Peyer's patch (tissue), 4 donors: ENCODE measurements at regions not wholly inside any gene's neighbourhood (a gene's known extent, or its start where the extent isn't known, plus 50 kb on each side); places are given as distances from the start of the nearest gene placed in this dataset.

Experiments used
- DNase-seq, 3 donors: peaks; one replicate each; pipeline ENCODE4 v3.0.0-alpha.2; 2017 to 2019
- H3K27ac ChIP-seq, 4 donors: fragments of 200-600 bp; sonication (generic); one replicate each; pipeline ENCODE4 v1.5.1; 2016 to 2019
- H3K27me3 ChIP-seq, 2 donors: fragments of 200-600 bp; sonication (generic); one replicate each; pipeline ENCODE4 v1.5.1; 2019
- H3K36me3 ChIP-seq, 3 donors: fragments of 200-600 bp; sonication (generic); one replicate each; pipeline ENCODE4 v1.5.1; 2016 to 2019
- H3K4me1 ChIP-seq, 4 donors: fragments of 200-600 bp; sonication (generic); one replicate each; pipeline ENCODE4 v1.5.1; 2016 to 2019
- H3K4me3 ChIP-seq, 4 donors: fragments of 200-600 bp; sonication (generic); 1 replicate in 3 of 4; 2 replicates in 1 of 4; pipeline ENCODE4 v1.5.1; 2016 to 2019; ENCODE audit warnings: mild to moderate bottlenecking in 1 of 4
- H3K9me3 ChIP-seq, 4 donors: fragments of 200-600 bp; sonication (generic); one replicate each; pipeline ENCODE4 v1.5.1; 2016 to 2019; ENCODE audit warnings: mild to moderate bottlenecking in 1 of 4
- POLR2A ChIP-seq, 2 donors: fragments of 450-650 bp; IDR thresholded peaks; one replicate each; pipeline ENCODE4 v1.5.1; 2017; ENCODE audit warnings: antibody characterized with exemption in 2 of 2, mild to moderate bottlenecking in 2 of 2, moderate library complexity in 2 of 2
- TF ChIP-seq, protein P1 (sequence below), 6 experiments: fragments of 450-650 bp in 4 of 6; fragments of 200-600 bp in 2 of 6; sonication (generic) in 1 of 6; IDR thresholded peaks; one replicate each; pipeline ENCODE4 v1.5.1; 2017 to 2019; ENCODE audit warnings: antibody characterized with exemption in 6 of 6, mild to moderate bottlenecking in 3 of 6, moderate library complexity in 1 of 6

DNA sequence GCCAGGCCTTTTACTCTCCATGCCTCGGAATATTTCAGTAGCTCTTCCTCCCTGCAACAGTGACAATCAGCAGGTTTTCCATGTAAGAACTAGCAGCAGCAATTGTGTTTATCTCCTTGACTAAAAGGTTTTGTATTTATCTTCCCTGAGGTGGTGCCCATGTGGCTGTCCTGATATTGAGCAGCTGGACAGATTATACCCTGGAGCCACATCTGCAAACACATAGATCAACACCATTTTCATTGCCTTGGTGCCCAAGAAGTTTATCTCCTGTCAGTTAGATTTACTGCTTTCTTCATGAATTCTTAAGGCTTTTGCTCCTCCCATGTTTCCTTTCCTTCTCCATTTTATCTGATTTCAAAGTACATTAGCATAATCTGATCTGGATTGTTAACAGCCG is 378.4 kb downstream of the SPATA31D1 start:
- Histone ChIP-seq H3K27ac (no peak overlapping the region), H3K36me3 (no peaks in the 10 kb centered on the region), H3K9me3 (no peaks in the 10 kb centered on the region), H3K4me3 (no peak overlapping the region), H3K4me1 (no peaks in the 10 kb centered on the region), H3K27me3 (no peaks in the 10 kb centered on the region)
- no peak for DNase-seq
- TF ChIP-seq, protein P1, sequence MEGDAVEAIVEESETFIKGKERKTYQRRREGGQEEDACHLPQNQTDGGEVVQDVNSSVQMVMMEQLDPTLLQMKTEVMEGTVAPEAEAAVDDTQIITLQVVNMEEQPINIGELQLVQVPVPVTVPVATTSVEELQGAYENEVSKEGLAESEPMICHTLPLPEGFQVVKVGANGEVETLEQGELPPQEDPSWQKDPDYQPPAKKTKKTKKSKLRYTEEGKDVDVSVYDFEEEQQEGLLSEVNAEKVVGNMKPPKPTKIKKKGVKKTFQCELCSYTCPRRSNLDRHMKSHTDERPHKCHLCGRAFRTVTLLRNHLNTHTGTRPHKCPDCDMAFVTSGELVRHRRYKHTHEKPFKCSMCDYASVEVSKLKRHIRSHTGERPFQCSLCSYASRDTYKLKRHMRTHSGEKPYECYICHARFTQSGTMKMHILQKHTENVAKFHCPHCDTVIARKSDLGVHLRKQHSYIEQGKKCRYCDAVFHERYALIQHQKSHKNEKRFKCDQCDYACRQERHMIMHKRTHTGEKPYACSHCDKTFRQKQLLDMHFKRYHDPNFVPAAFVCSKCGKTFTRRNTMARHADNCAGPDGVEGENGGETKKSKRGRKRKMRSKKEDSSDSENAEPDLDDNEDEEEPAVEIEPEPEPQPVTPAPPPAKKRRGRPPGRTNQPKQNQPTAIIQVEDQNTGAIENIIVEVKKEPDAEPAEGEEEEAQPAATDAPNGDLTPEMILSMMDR (IDR thresholded peaks at IDR 0.05): no peak
- no peak for TF ChIP-seq POLR2A (IDR thresholded peaks at IDR 0.05)

DNA sequence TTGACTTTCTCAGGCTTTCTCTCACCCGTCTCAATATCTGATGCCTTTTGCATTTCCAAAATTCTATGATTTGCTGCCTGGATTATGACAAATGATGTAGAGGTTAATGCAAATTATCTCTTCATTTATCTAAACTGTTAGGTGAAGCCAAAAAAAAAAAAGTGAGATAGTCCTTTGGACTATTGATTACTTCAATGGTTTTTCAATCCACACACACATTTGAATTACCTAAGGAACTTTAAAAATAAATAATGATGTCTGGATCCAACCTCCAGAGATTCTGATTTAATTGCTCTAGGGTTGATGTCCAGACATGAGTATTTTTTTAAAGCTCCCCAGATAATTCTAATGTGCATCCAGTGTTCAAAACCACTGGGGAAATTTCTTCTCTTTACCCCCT is 379.4 kb downstream of the SPATA31D1 start:
- Histone ChIP-seq H3K9me3 (no peaks in the 10 kb centered on the region), H3K27me3 (no peaks in the 10 kb centered on the region), H3K4me1 (no peaks in the 10 kb centered on the region), H3K36me3 (no peaks in the 10 kb centered on the region), H3K27ac (no peak overlapping the region), H3K4me3 (no peak overlapping the region)
- TF ChIP-seq POLR2A (IDR thresholded peaks at IDR 0.05): no peak
- TF ChIP-seq, protein P1 (IDR thresholded peaks at IDR 0.05): no peak
- no peak for DNase-seq

GRCh38 chr9:82369251-82369945 is 380.8 kb downstream of the SPATA31D1 start:
- Histone ChIP-seq H3K36me3 (no peaks in the 10 kb centered on the region), H3K4me1 (no peaks in the 10 kb centered on the region), H3K27me3 (no peaks in the 10 kb centered on the region), H3K9me3 (no peaks in the 10 kb centered on the region), H3K4me3 (no peak overlapping the region), H3K27ac (no peak overlapping the region)
- TF ChIP-seq POLR2A (IDR thresholded peaks at IDR 0.05): no peak
- TF ChIP-seq, protein P1 (IDR thresholded peaks at IDR 0.05): no peak
- no peak for DNase-seq

DNA sequence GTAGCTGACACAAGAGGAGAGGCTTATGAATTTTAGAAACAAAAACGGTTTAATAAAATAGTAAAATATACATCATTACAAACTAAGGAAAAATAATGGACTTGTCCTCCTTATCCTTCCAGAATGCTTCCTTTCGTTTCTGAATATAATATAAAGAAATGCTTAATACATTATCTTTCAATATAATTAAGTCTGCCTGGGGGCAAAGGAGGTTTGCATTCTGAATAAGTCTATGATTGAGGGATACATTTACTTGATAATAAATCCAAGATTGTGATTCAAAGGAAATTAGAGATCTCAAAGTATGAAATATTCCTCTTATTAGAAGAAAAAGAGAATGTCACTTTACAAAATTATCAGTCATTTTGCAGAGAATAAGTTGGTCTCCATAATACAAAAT is 386.5 kb downstream of the SPATA31D1 start:
- DNase-seq: no peak
- Histone ChIP-seq H3K27me3 (no peaks in the 10 kb centered on the region), H3K36me3 (no peaks in the 10 kb centered on the region)

DNA sequence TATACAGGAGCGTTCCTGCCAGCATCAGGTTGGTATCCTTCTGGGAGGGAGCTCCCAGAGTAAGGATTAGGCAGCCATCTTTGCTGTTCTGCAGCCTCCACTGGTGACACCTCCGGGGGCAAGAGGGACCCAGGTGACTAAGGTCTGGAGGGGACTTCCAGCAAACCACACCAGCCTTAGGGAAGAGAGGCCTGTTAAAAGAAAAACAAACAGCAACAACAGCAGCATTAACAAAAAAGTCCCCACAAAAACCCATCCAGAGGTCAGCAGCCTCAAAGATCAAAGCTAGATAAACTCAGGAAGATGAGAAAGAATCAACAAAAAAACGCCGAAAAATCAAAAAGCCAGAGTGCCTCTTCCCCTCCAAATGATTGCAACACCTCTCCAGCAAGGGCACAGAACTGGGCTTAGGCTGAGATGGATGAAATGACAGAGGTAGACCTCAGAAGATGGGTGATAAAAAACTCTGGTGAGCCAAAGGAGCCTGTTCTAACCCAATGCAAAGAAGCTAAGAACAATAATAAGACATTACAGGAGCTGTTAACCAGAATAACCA is 388.2 kb downstream of the SPATA31D1 start:
- DNase-seq: no peak
- H3K27ac ChIP-seq: no peak overlapping the region
- H3K36me3 ChIP-seq: no peaks in the 10 kb centered on the region
- no peaks in the 10 kb centered on the region for H3K27me3 ChIP-seq
- H3K9me3 ChIP-seq: no peaks in the 10 kb centered on the region
- TF ChIP-seq POLR2A (IDR thresholded peaks at IDR 0.05): no peak
- no peak overlapping the region for H3K4me3 ChIP-seq
- no peaks in the 10 kb centered on the region for H3K4me1 ChIP-seq

More for the DNA sequence above, 386.5 kb downstream of the SPATA31D1 start:
- H3K27ac ChIP-seq: no peak overlapping the region
- H3K4me3 ChIP-seq: no peak overlapping the region
- no peaks in the 10 kb centered on the region for H3K4me1 ChIP-seq
- no peaks in the 10 kb centered on the region for H3K9me3 ChIP-seq
- no peak for TF ChIP-seq POLR2A (IDR thresholded peaks at IDR 0.05)
- TF ChIP-seq, protein P1 (IDR thresholded peaks at IDR 0.05): no peak

DNA sequence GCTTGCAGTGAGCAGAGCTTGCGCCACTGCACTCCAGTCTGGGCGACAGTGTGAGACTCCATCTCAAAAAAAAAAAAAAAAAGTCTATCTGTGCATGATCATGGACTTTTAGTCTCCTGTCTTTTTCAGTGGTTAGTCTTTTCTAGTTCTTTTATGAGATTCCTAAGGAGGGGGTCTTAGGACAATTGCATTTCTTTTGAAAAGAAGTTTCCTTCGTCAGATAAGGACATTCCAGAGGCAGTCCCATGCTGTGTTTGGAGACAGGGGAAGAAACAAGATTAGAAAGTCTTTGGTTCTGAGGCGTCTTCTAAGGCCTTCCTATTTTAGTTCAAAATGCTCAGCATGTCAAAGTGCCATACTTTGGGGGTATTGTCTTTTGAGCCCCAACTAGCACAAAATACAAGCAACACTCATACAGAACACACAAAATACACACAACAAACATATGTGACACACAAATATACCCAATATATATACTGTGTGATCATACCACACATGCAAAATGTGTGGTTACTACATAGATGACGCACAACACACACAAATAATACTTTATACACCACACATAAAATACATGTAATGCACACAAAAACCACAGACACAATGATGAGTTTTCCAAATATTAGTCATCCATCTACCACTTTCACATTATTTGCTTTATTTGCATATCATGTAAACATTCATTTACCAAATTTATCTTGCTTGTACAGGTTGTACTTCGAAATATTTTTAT is 394.5 kb downstream of the SPATA31D1 start:
- Histone ChIP-seq H3K27me3 (no peaks in the 10 kb centered on the region), H3K36me3 (no peaks in the 10 kb centered on the region), H3K27ac (no peak overlapping the region), H3K4me3 (no peak overlapping the region), H3K4me1 (no peaks in the 10 kb centered on the region), H3K9me3 (no peaks in the 10 kb centered on the region)
- no peak for TF ChIP-seq POLR2A (IDR thresholded peaks at IDR 0.05)
- TF ChIP-seq, protein P1 (IDR thresholded peaks at IDR 0.05): no peak
- no peak for DNase-seq
